HG02571 (cell line): ENCODE measurements at regions not wholly inside any gene's neighbourhood (a gene's known extent, or its start where the extent isn't known, plus 50 kb on each side); places are given as distances from the start of the nearest gene placed in this dataset.
"Not testable (repeated sequence)": the region's sequence is repeated elsewhere in the genome, so short reads cannot be mapped to it uniquely, and the experiment has no call there.

Experiments
- ATAC-seq: cut with Tn5 transposase; IDR thresholded peaks from one replicate; pipeline ENCODE4 v1.9.1; 2021; ENCODE audit warnings: mild to moderate bottlenecking, moderate library complexity; ENCODE audit not compliant: unreplicated experiment

DNA sequence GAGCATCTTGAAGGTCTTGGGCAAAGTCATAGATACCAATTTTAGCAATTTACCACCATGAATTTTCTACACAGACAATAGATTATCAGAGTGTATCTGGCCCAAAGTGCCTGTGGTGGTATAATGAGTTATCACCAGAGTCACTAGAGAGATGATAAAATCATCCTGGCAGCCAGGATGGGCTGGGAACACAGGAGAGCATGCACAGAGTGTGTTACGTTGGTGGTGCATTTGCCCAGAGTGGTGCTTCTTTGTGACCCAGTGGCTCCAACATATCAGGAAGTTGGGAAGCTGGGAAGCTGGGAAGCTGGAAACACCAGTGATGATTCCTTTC is 236.7 kb upstream of the PROX1 start:
- ATAC-seq, result no peak

DNA sequence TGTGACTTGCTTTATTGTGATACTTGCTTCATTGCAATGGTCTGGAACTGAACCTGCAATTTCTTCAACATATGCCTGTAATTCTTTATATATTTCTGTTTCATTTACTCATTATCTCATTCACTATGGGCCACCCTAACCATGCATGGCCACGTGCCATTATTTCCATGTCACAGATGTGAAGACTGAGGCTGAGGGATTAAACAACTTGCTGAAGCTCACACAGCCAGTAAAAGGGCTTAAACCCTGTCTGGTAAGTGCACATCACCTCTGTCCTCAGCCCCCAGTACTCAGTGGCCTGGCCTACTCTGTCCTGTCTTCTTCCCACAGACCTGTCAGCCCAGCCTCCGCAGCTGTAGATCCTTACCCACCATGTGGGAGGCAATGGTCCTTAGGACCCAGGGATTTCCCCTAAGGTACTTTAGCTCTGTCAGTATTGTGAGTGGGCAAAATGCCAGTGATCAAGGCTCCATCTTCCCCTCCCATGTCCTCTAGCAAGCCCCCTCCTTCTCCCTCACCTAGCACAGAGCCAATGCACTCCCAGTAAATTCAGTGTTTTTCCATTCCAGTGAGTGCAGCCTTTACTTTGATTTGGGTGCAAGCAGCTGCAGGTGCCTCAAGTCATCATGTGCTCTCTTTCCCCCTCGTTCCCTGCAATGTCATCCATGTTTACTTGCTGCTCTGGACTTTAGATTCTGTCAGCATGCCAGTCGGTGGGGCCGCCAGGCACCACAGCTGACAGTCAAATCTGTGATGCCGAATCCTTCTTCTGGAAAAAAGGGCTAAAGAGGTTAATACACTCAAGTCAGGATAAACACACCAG is 228.2 kb upstream of the PROX1 start:
- ATAC-seq, result no peak

- no peak for ATAC-seq
Observed at GRCh38 chr1:213761845-213762407, 225.8 kb upstream of the PROX1 start.

GRCh38 chr1:213767683-213768082 is 220.1 kb upstream of the PROX1 start:
- no peak for ATAC-seq

- no peak for ATAC-seq
Observed at GRCh38 chr1:213772128-213773063, 215.4 kb upstream of the PROX1 start.

DNA sequence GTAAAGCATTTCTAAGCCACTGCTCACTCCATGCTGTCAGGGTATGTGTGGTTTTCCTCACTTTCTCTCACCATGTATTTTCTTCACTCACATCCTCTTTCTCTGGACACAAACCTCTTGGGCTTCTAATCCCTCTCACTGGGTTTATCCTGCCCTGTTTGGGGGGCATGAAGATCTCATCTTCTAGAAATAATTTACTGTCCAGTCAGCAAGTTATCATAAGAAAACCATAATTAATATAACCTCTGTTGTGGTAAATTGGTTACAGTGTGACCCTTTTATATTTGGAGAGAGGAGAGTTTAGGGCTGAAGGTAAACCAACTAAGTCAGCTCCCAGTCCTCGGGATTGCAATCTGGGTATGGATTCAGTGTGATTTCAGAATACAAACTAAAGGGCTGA is 213.8 kb upstream of the PROX1 start:
- ATAC-seq, result no peak

DNA sequence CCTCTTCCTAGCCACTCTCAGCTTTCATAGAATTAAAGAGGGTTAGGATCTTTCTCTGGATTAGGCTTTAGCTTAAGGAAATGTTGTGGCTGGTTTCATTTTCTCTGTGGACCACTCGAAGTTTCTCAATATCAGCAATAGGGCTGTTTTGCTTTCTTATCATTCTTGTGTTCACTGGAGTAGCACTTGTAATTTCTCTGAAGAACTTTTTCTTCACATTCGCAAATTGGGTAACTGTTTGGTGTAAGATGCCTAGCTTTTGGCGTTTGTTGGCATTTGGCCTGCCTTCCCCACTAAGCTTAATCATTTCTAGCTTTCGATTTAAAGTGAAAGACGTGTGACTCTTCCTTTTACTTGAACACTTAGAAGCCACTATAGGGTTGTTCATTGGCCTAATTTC is 210.8 kb upstream of the PROX1 start:
- ATAC-seq, result no peak

DNA sequence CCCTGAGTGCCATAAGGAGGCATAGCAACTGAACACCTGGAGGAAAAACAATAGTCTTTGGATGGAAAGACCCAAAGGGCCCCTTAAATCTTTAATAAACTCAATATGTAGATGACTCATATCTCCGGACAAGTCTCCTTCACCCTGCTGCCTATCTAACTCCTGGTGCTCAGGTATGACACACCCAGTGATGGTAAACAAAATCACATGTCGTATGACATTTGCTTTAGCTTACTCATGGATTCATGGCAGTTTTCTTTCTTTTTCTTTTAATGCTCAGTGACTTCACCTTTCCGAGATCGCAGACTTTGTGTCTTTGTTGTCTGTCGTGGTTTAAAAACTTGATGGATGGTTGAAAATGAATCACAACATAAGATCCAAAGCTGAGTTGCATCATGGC is 208.5 kb upstream of the PROX1 start:
- no peak for ATAC-seq

DNA sequence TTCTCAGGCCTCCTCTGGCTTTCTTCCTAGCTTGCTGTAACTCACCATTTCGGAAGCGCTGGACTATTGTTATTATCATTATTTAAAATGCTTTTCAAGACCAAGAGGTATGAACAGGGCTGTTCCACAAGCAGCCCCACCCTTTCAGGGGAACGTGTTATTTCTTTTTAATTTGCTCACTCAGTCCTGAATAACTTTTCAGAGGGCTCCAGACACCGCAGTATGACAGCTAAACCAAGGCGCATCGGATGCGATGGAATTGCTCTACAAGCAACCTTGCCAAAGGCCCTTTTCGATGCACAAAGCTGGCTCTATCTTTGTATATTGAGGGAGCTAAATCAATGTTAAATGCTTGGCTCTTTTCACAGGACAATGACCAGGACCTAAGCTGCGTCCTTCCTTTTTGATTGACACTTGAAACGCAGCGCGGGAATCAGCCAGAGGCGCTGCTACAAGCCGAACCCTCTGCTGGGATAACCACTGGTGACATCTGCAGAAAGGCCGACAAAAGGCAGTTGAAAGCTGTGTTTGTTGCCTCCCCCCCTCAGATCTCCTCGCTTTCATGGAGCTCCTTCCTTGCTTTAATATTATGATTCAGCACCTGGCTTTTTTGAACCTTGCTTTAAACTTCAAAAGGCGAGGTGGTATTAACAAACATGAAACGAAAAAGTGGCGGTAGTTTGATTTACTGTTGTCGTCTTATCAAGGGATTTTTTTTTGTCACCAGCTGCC is 204.7 kb upstream of the PROX1 start:
- no peak for ATAC-seq

DNA sequence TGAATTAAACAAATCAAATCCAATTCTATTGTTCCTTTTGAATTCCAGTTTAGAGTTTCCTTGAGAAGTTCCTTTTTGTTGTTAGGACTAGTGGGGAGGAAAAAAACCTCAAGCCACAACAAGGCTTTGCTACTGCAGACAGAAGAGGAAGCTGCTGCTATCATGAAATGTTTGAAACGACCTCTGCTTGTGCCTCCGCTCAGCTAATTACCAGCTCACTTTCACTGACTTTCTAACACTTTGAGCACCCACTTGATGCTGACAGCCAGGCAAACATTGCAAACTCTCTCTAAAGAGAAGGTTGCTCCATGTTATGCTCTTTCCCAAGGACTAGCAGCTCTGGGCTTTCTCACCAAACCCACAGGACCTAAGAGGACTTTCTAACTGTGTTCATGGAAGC is 203.9 kb upstream of the PROX1 start:
- no peak for ATAC-seq

DNA sequence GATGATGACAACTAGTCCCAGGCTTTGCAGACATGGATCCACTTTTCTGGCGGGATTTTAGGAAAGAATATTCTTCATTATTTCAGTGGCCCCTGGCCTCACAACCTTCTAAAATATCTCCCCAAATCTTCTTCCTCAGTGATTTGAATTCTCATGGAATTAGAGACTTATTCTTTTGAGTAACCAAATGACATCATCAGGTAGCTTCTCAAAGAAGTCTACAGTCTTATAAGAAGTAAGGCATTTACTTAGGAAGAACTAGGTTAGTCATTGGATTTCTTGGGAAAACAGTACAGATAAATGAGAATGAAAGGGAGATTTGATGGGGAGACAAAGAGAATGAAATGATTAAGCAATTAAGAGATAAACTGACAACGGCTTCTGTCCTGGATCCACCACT is 201.1 kb upstream of the PROX1 start:
- no peak for ATAC-seq

GRCh38 chr1:213790565-213790964 is 197.2 kb upstream of the PROX1 start:
- no peak for ATAC-seq

DNA sequence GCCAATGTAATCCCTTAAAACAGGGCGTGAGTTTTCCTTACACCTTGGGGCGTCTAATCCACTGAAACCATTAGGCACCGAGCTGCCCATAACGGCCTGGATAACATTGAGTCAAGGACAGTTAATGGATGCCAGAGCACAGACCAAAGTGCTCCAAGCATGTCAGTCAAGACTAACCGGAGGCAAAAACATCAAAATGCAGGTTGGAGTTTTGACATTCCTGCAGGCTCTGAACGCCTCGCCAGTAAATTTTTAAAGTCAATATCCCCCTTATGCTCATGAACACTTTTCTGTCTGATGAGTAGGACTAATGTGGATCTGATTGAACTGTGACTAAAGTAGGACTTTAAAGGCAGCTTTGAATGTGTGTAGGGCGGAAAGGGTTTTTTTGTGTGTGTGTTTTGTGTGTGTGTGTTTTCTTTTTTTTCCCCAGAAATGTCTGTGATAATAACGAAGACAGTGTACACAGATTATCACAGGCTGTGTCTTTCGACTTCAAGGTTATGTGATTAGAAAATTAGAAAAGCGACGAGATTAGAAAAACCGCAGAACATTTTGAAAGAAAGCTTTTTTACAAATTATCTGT is 194.2 kb upstream of the PROX1 start:
- ATAC-seq, result no peak

DNA sequence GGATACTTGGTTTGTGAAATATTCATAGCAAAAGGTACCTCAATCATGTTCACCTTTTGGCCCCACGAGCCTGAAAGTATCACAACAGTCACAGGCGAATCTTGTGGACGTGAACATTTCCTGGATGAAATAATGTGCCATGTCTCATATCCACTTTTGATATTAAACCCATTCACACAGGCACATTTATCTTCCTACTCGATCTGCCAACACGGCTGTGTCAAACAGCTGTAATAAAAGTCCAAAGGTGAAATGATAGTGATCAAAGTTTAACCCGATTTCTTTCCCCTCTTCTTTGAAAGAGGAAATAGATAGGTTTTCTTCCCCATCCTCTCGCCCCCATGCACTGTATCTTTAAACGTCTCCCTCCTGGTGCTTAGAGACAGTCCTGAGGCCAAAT is 191.2 kb upstream of the PROX1 start:
- ATAC-seq, result no peak

DNA sequence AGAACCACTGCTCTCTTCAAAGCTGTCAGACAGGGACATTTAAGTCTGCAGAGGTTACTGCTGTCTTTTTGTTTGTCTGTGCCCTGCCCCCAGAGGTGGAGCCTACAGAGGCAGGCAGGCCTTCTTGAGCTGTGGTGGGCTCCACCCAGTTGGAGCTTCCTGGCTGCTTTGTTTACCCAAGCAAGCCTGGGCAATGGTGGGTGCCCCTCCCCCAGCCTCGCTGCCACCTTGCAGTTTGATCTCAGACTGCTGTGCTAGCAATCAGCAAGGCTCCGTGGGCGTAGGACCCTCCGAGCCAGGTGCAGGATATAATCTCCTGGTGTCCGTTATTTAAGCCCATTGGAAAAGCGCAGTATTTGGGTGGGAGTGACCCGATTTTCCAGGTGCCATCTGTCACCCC is 179.5 kb upstream of the PROX1 start:
- not testable (repeated sequence) for ATAC-seq

GRCh38 chr1:213817156-213817555 is 170.6 kb upstream of the PROX1 start:
- no peak for ATAC-seq

GRCh38 chr1:213820362-213821149 is 167.2 kb upstream of the PROX1 start:
- no peak for ATAC-seq

DNA sequence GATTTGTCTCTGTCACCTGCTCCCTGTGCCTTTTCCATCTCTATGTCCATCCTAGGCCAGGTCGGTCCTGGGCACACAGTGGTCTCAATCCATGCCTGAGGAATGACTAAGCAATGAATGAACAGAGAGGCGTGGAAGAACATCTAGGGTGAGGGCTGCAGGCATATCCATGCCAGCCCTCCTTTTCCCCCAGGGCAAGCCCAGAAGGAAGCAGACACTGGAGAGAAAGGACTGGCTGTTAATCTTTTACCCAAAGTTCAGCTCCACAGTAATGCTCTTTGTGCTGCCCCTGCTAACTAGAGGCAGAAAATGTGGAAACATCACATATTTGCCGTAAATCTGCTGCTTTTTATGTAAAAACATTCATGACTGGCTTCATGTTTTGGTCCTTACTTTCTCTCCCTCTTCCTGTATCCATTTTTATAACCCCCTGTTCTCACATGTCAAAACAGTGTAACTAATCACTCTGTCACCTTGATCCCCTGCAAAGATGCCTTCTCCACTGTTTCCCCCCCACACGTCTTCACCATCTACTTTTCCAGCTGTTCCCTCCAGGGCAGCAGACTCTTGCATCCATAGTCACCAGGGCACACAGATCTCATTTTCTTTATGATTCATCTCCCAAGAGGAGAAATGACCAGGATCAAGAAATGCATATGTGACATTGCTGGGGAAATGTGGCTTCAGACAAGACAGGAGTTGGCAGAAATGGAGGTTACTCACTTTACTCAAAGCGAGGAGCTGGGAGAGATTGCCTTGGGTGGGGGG is 166.4 kb upstream of the PROX1 start:
- no peak for ATAC-seq

DNA sequence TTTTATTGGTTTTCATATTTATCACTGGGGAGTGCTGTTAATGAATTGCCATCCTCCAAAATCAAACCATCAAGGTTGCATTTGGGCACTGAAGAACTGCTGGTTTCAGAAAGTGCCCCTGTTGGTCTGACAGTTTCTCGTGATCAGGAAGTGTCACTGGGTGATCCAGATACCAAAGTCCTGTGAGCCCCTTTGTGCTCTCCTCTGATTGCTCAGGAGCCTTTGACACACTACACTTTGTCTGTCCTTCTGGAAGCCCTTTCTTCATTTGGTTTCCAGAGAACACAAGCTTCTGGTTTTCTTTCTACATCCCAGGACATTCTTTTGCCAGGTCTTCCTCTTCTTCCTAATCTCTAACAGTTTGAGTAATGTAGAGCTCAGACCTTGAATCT is 165.8 kb upstream of the PROX1 start:
- ATAC-seq, result no peak
